ENCODE measurements at regions not wholly inside any gene's neighbourhood (a gene's known extent, or its start where the extent isn't known, plus 50 kb on each side); places are given as distances from the start of the nearest gene placed in this dataset.

GRCh38 chr10:42112331-42113157, 525.8 kb downstream of the ZNF33B start:
- H3K27me3 ChIP-seq = no peaks in the 10 kb centered on the region
- no peaks in the 10 kb centered on the region for H3K36me3 ChIP-seq (ENCODE audit: low read depth, missing control alignments)
- intact Hi-C loops (cut with DNase I; ENCODE audit: low total_unique reads) = no loop called here
- no peaks in the 10 kb centered on the region for H3K9me3 ChIP-seq
- 73 to 74% methylated on average over 64 of the region's 64 CpGs for WGBS, 2 donors
- no peak overlapping the region for H3K27ac ChIP-seq
- no peak overlapping the region for H3K4me3 ChIP-seq
- H3K4me1 ChIP-seq = no peaks in the 10 kb centered on the region
- DNase-seq = no peak
- TF ChIP-seq, protein P1, sequence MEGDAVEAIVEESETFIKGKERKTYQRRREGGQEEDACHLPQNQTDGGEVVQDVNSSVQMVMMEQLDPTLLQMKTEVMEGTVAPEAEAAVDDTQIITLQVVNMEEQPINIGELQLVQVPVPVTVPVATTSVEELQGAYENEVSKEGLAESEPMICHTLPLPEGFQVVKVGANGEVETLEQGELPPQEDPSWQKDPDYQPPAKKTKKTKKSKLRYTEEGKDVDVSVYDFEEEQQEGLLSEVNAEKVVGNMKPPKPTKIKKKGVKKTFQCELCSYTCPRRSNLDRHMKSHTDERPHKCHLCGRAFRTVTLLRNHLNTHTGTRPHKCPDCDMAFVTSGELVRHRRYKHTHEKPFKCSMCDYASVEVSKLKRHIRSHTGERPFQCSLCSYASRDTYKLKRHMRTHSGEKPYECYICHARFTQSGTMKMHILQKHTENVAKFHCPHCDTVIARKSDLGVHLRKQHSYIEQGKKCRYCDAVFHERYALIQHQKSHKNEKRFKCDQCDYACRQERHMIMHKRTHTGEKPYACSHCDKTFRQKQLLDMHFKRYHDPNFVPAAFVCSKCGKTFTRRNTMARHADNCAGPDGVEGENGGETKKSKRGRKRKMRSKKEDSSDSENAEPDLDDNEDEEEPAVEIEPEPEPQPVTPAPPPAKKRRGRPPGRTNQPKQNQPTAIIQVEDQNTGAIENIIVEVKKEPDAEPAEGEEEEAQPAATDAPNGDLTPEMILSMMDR (IDR thresholded peaks at IDR 0.05) = no peak
- no peak for TF ChIP-seq POLR2A (IDR thresholded peaks at IDR 0.05)

- intact Hi-C loops (cut with DNase I; ENCODE audit: low total_unique reads) = no loop called here
- H3K36me3 ChIP-seq (ENCODE audit: low read depth, missing control alignments) = no peaks in the 10 kb centered on the region
- no peak for DNase-seq
- no peak overlapping the region for H3K4me3 ChIP-seq
- no peaks in the 10 kb centered on the region for H3K27me3 ChIP-seq
- no peak for TF ChIP-seq POLR2A (IDR thresholded peaks at IDR 0.05)
- no peak overlapping the region for H3K27ac ChIP-seq
- H3K4me1 ChIP-seq = no peaks in the 10 kb centered on the region
- 73 to 74% methylated on average over 41 to 43 of the region's 43 CpGs for WGBS, 2 donors
- H3K9me3 ChIP-seq = no peaks in the 10 kb centered on the region
Measured at GRCh38 chr10:42111661-42112330, 526.6 kb downstream of the ZNF33B start.

- no peak for TF ChIP-seq POLR2A (IDR thresholded peaks at IDR 0.05)
- TF ChIP-seq, protein P1 (IDR thresholded peaks at IDR 0.05) = no peak
- Histone ChIP-seq H3K4me1 (no peaks in the 10 kb centered on the region), H3K4me3 (no peak overlapping the region), H3K27me3 (no peaks in the 10 kb centered on the region), H3K27ac (no peak overlapping the region), H3K9me3 (no peaks in the 10 kb centered on the region), H3K36me3 (ENCODE audit: low read depth, missing control alignments) (no peaks in the 10 kb centered on the region)
- no peak for DNase-seq
- WGBS, 2 donors = 73 to 79% methylated on average over 27 to 33 of the region's 33 CpGs
- intact Hi-C loops (cut with DNase I; ENCODE audit: low total_unique reads) = no loop called here
Measured at GRCh38 chr10:42111076-42111475, 527.3 kb downstream of the ZNF33B start.

Small RNAs in the stretch of these regions (small RNA-seq; reads per million reads assigned to genes)
- gene KSR1P1 = 0 reads per million in 2 donors
